OCI-LY7 (cell line): ENCODE measurements at regions not wholly inside any gene's neighbourhood (a gene's known extent, or its start where the extent isn't known, plus 50 kb on each side); places are given as distances from the start of the nearest gene placed in this dataset.
A peak's percentile ranks its signal among the peaks of the same experiment; 100 is the strongest.

Experiments
- BruUV-seq: library from RNA; stranded (reverse); fragments of 400-500 nt; replicated peaks from 2 replicates; lab custom pipeline; 2021; lab: Mats Ljungman, UMichigan
- CTCF ChIA-PET: fragments of 300-600 bp; sonication (Branson Sonifier 250); formaldehyde crosslinking; loops from one replicate; lab custom pipeline; 2022; ENCODE audit warnings: antibody characterized with exemption; ENCODE audit not compliant: unreplicated experiment; lab: Charles Lee
- POLR2A ChIA-PET: fragments of 300-600 bp; sonication (Branson Sonifier 250); formaldehyde crosslinking; loops from one replicate; lab custom pipeline; 2022; ENCODE audit warnings: antibody characterized with exemption; lab: Charles Lee
- DNase-seq: peaks from one replicate; pipeline ENCODE4 v3.0.0-alpha.2; 2015; ENCODE audit warnings: low spot score
- H2AFZ ChIP-seq: fragments of 200-600 bp; sonication (generic), shearing (Covaris generic); 2 replicates; pipeline ENCODE4 v1.6.1; 2014; ENCODE audit warnings: mild to moderate bottlenecking, antibody characterized with exemption, low read length, moderate library complexity
- H3K27ac ChIP-seq: fragments of 200-600 bp; sonication (generic); 2 replicates; pipeline ENCODE4 v1.5.1; 2014; ENCODE audit warnings: mixed run types, low read depth, mild to moderate bottlenecking, moderate library complexity, low read length, inconsistent platforms; ENCODE audit not compliant: poor library complexity, severe bottlenecking
- H3K36me3 ChIP-seq: fragments of 200-600 bp; sonication (generic); 2 replicates; pipeline ENCODE4 v1.6.1; 2014; ENCODE audit warnings: mild to moderate bottlenecking, antibody characterized with exemption, low read length, moderate library complexity, mixed read lengths; ENCODE audit not compliant: insufficient read depth
- H3K4me1 ChIP-seq: fragments of 200-600 bp; sonication (generic); 2 replicates; pipeline ENCODE4 v1.5.1; 2014; ENCODE audit warnings: mild to moderate bottlenecking, low read length; ENCODE audit not compliant: insufficient read depth, poor library complexity, severe bottlenecking
- H3K4me2 ChIP-seq: fragments of 200-600 bp; sonication (generic); 2 replicates; pipeline ENCODE4 v1.6.1; 2014; ENCODE audit warnings: mild to moderate bottlenecking, low read length
- H3K4me3 ChIP-seq: fragments of 200-600 bp; sonication (generic); 2 replicates; pipeline ENCODE4 v1.5.1; 2014; ENCODE audit warnings: mild to moderate bottlenecking, low read depth, low read length; ENCODE audit not compliant: poor library complexity, severe bottlenecking
- H3K79me2 ChIP-seq: fragments of 200-600 bp; sonication (generic); 2 replicates; pipeline ENCODE4 v1.6.1; 2016; ENCODE audit warnings: low read depth, mild to moderate bottlenecking, low read length, moderate library complexity, mixed read lengths; ENCODE audit not compliant: insufficient read depth
- H3K9me2 ChIP-seq: fragments of 200-600 bp; sonication (generic); 2 replicates; pipeline ENCODE4 v1.6.1; 2016; ENCODE audit warnings: mild to moderate bottlenecking, low read length, mixed read lengths; ENCODE audit not compliant: insufficient read depth
- H3K9me3 ChIP-seq: fragments of 200-600 bp; sonication (generic); 2 replicates; pipeline ENCODE4 v1.6.1; 2014; ENCODE audit warnings: mild to moderate bottlenecking, mixed run types, low read length, mixed read lengths
- H4K20me1 ChIP-seq: fragments of 200-600 bp; sonication (generic); 2 replicates; pipeline ENCODE4 v1.6.1; 2014; ENCODE audit warnings: mild to moderate bottlenecking, antibody characterized with exemption, low read length, moderate library complexity, mixed read lengths; ENCODE audit not compliant: insufficient read depth
- EZH2phosphoT487 ChIP-seq: fragments of 200-600 bp; sonication (generic); IDR thresholded peaks from 2 replicates; pipeline ENCODE4 v1.6.1; 2018; ENCODE audit warnings: low read depth, borderline replicate concordance, mild to moderate bottlenecking, mixed run types, antibody characterized with exemption, low read length, moderate library complexity, mixed read lengths
- intact Hi-C: fragments of 100-400 bp; cut with micrococcal nuclease; formaldehyde crosslinking; loops from one replicate; pipeline ENCODE4 v1.10.0; 2022; ENCODE audit not compliant: unreplicated experiment
- TF ChIP-seq, protein P1 (sequence below): fragments of 200-600 bp; sonication (generic); conservative IDR thresholded peaks from 2 replicates; pipeline ENCODE4 v1.5.1; 2014; ENCODE audit warnings: mild to moderate bottlenecking, antibody characterized with exemption, low read length, moderate library complexity, mixed read lengths

DNA sequence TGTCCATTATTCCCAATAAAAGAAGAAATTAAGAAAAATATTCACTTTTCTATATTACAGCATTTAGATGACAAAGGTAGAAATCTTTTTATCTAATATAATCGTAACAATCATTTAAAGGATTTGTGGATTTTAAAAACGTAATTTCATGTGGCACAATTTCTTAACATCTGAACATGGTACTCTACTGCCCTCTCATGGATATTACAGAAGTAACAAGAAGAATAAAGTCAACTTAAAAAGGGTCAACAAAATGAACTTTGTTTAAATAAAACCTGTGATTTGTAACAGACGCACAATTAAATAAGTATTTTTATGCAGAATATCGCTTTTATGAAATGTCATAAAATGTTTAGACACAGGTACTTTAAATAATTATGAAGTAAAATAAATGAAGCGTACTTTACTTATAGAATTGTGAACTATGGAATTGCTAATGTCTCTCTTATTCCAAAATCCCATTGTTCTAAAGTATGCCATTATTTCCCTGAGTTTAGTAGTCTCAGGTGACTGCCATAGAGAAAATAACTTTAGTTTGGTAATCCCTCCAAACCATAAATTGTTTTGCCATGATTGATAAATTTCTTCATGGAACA is 366.8 kb upstream of the ZNF385D start:
- peak; percentile 38 for DNase-seq
- ChIA-PET POLR2A (interaction anchor here (1.4 kb wide), 1 partner anchor 46 kb away, joined by 4 read pairs; no protein-coding TSS in a partner anchor), CTCF (no interaction called here)
- Histone ChIP-seq H4K20me1 (no peaks in the 10 kb centered on the region), H3K9me2 (no peaks in the 10 kb centered on the region), H3K9me3 (no peaks in the 10 kb centered on the region), H3K36me3 (no peaks in the 10 kb centered on the region), H3K27ac (no peak overlapping the region), H2AFZ (no peak overlapping the region), H3K4me2 (no peak overlapping the region), H3K79me2 (no peaks in the 10 kb centered on the region), H3K4me3 (no peak overlapping the region), H3K4me1 (no peaks in the 10 kb centered on the region)
- TF ChIP-seq EZH2phosphoT487, result no peak
- TF ChIP-seq, protein P1, sequence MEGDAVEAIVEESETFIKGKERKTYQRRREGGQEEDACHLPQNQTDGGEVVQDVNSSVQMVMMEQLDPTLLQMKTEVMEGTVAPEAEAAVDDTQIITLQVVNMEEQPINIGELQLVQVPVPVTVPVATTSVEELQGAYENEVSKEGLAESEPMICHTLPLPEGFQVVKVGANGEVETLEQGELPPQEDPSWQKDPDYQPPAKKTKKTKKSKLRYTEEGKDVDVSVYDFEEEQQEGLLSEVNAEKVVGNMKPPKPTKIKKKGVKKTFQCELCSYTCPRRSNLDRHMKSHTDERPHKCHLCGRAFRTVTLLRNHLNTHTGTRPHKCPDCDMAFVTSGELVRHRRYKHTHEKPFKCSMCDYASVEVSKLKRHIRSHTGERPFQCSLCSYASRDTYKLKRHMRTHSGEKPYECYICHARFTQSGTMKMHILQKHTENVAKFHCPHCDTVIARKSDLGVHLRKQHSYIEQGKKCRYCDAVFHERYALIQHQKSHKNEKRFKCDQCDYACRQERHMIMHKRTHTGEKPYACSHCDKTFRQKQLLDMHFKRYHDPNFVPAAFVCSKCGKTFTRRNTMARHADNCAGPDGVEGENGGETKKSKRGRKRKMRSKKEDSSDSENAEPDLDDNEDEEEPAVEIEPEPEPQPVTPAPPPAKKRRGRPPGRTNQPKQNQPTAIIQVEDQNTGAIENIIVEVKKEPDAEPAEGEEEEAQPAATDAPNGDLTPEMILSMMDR, result peak; percentile 88
- BruUV-seq, result no TSS peak
- intact Hi-C loops, result loop anchor here (5.0 kb wide), 2 partner anchors 1606 to 1776 kb away; no protein-coding TSS in a partner anchor

- no TSS peak for BruUV-seq
- CTCF ChIA-PET, result no interaction called here
- no peaks in the 10 kb centered on the region for H3K79me2 ChIP-seq
- H3K4me3 ChIP-seq, result no peak overlapping the region
- H3K36me3 ChIP-seq, result no peaks in the 10 kb centered on the region
- no peaks in the 10 kb centered on the region for H4K20me1 ChIP-seq
- no peak overlapping the region for H3K4me2 ChIP-seq
- no peaks in the 10 kb centered on the region for H3K9me3 ChIP-seq
- POLR2A ChIA-PET, result no interaction called here
- H3K27ac ChIP-seq, result no peak overlapping the region
- no peak overlapping the region for H2AFZ ChIP-seq
- no peak for DNase-seq
- intact Hi-C loops, result loop anchor here (5.0 kb wide), 2 partner anchors 1606 to 1776 kb away; no protein-coding TSS in a partner anchor
- TF ChIP-seq, protein P1, result no peak
- TF ChIP-seq EZH2phosphoT487, result no peak
- no peaks in the 10 kb centered on the region for H3K9me2 ChIP-seq
- no peaks in the 10 kb centered on the region for H3K4me1 ChIP-seq
Measured at GRCh38 chr3:22118542-22118941, 367.5 kb upstream of the ZNF385D start.

GRCh38 chr3:22121068-22121701 is 370.2 kb upstream of the ZNF385D start:
- intact Hi-C loops, result no loop called here
- Histone ChIP-seq H3K9me3 (no peaks in the 10 kb centered on the region), H2AFZ (no peak overlapping the region), H4K20me1 (no peaks in the 10 kb centered on the region), H3K4me2 (no peak overlapping the region), H3K79me2 (no peaks in the 10 kb centered on the region), H3K9me2 (no peaks in the 10 kb centered on the region), H3K36me3 (no peaks in the 10 kb centered on the region), H3K4me1 (no peaks in the 10 kb centered on the region), H3K27ac (no peak overlapping the region), H3K4me3 (no peak overlapping the region)
- TF ChIP-seq, protein P1, result no peak
- TF ChIP-seq EZH2phosphoT487, result no peak
- BruUV-seq, result no TSS peak
- ChIA-PET CTCF (no interaction called here), POLR2A (interaction anchor here (0.7 kb wide), 3 partner anchors 43 to 1674 kb away, joined by 3 to 6 read pairs (median 3); no protein-coding TSS in a partner anchor)
- no peak for DNase-seq
